HG03565 (cell line): ENCODE measurements at regions not wholly inside any gene's neighbourhood (a gene's known extent, or its start where the extent isn't known, plus 50 kb on each side); places are given as distances from the start of the nearest gene placed in this dataset.
"Not testable (repeated sequence)": the region's sequence is repeated elsewhere in the genome, so short reads cannot be mapped to it uniquely, and the experiment has no call there.

ENCODE experiments used
- ATAC-seq: cut with Tn5 transposase; IDR thresholded peaks from one replicate; pipeline ENCODE4 v1.9.1; 2021; ENCODE audit warnings: mild to moderate bottlenecking, moderate library complexity; ENCODE audit not compliant: unreplicated experiment

DNA sequence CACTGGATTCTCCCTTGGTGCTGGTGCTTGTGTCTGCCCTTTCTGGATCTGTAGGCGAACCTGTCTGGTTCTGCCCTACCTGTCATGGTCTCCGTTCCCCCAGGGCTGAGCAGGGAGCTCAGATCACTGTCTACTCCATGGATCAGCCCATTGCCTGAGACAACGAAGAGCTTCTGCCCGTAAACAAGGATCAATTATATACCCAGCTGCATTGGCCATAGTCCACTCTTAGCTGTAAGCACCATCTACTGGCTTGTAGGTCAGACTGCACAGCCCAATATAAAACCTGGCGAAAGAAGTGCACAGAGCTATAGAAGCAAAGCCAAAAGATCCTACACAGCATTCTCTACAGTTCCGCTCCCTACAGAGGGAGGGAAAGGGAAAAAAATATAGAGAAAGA, 181.5 kb upstream of the RPS23 start:
- ATAC-seq, result no peak

DNA sequence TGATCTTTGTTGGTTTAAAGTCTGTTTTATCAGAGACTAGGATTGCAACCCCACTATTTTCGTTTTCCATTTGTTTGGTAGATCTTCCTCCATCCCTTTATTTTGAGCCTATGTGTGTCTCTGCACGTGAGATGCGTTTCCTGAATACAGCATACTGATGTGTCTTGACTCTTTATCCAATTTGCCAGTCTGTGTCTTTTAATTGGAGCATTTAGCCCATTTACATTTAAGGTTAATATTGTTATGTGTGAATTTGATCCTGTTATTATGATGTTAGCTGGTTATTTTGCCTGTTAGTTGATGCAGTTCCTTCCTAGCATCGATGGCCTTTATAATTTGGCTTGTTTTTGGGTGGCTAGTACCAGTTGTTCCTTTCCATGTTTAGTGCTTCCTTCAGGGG, 177.2 kb upstream of the RPS23 start:
- not testable (repeated sequence) for ATAC-seq

- ATAC-seq, result no peak
Observed at GRCh38 chr5:82448374-82448773, 170.2 kb upstream of the RPS23 start.

DNA sequence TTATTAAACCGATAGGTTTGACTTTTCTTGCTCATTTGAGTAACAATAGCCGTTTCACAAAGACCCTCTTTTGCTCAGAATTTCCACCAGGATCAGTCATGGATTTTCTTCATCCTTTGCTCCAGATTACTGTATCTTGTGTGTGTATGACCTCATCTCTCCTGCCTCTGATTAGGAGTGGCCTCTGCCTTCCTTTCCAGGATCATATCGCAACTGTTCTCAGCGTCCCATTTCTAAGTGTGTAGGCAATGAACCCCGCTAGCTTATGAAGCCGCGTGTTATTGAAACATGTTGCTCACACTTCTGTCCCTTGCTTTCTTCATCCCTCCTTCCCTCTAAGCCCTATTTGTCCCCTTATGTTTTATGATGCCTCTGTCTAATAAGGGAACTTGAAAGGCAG, 169.8 kb upstream of the RPS23 start:
- no peak for ATAC-seq

DNA sequence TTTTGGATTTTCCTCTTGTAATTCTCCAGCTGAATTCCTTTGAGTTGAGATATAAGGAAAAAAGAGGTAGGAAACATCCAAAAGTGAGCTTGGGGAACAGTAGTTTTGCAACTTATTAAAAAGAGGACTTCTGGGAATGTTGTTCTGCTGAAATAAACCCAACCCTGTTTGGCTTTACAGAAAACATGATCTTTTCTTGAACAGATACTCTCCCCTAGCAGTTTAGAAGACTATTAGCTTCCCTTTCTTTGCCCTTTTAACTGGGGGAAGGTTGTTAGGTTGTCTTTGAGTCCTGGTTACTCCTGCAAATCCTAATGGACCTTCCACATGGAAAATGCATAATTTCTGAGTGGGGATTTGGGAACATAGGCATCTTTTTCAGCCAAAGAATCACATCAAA, 168.7 kb upstream of the RPS23 start:
- ATAC-seq, result no peak

DNA sequence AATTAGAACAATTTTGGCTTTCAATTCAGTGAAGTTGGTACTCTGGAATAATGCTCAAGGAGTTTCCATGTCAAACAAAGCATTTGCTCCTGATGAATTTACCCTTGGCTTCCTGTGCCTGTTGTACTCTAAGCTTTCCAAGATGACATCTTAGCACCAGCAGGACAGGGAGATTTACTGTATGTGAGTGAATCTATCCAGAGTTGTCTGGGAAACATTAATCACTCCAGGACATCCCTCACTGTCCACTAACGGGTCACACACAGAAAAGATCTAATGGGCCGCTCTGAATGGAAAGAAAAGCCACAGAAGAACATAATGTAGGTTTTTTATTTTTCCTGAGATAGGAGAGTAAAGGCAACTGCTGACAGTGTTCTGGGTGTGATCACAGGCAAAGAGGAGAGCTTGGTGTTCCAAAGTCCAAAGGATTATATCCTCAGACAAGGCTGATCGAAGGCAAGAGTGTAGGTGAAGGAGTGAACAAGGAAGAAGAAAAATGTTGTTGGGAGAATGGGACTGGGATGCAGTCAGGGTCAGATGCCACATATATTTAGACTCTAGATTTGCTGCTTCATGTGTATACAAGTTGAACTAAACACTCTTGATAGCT, 167.7 kb upstream of the RPS23 start:
- ATAC-seq, result no peak

GRCh38 chr5:82439750-82440445, 161.7 kb upstream of the RPS23 start:
- ATAC-seq, result no peak

DNA sequence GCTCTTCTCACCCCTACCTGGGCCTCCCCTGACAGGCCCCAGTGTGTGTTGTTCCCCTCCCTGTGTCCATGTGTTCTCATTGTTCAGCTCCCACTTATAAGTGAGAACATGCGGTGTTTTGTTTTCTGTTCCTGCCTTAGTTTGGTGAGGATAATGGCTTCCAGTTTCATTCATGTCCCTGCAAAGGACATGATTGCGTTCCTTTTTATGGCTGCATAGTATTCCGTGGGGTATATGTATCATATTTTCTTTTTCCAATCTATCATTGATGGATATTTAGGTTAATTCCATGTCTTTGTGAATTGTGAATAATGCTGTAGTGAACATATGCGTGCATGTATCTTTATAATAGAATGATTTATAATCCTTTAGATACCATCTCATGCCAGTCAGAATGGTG, 159.4 kb upstream of the RPS23 start:
- ATAC-seq, result not testable (repeated sequence)

GRCh38 chr5:82436291-82436690, 158.1 kb upstream of the RPS23 start:
- no peak for ATAC-seq

DNA sequence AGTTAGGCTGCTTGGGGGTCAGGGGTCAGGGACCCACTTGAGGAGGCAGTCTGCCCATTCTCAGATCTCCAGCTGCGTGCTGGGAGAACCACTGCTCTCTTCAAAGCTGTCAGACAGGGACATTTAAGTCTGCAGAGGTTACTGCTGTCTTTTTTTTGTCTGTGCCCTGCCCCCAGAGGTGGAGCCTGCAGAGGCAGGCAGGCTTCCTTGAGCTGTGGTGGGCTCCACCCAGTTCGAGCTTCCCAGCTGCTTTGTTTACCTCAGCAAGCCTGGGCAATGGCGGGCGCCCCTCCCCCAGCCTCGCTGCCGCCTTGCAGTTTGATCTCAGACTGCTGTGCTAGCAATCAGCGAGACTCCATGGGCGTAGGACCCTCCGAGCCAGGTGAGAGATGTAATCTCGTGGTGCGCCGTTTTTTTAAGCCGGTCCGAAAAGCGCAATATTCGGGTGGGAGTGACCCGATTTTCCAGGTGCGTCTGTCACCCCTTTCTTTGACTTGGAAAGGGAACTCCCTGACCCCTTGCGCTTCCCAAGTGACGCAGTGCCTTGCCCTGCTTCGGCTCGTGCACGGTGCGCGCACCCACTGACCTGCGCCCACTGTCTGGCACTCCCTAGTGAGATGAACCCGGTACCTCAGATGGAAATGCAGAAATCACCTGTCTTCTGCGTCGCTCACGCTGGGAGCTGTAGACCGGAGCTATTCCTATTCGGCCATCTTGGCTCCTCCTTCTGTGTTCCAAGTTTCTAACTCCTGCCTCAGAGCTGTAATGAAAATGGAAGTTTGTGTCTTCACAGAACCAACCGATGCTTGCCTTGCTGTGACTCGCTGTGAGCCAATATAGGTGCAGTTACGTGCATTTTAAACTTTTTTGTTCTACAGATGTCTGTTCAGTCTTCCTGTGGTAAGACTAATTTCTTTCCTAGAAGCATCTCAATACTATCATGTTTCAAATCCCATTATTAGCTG, 156.8 kb upstream of the RPS23 start:
- ATAC-seq, result not testable (repeated sequence)

DNA sequence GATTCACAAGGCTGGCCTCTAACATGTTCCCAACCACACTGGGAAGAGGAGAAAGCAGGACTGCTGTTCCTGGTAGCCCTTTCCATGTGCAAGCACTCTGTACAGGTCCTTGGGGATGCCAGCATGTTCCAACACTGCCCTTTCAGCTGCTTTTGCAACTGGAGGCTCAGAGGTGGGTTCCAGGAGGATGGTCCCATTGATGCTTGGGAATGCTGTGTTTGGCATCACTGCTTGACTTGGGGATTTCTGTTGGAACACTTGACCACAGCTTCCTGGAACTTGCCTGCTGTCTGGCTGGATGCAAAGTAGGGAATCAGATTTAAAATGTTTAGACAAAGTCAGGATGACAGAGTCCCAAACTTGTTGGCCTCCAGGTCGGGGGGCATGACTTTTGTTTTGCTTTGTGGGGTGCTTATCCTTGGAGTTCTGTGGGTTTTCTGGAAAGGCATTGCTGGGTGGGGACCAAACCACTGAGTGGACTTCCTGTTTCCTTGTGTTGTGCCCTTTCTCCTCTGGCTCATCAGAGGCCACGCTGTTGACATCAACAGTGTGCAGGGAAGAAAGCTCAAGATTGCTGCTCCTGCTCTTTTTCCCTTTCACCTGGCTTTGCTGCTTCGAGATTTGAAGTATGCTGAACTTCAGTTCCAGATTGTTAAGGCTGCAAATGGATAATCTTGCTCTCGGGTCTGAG, 148.5 kb upstream of the RPS23 start:
- ATAC-seq, result no peak

DNA sequence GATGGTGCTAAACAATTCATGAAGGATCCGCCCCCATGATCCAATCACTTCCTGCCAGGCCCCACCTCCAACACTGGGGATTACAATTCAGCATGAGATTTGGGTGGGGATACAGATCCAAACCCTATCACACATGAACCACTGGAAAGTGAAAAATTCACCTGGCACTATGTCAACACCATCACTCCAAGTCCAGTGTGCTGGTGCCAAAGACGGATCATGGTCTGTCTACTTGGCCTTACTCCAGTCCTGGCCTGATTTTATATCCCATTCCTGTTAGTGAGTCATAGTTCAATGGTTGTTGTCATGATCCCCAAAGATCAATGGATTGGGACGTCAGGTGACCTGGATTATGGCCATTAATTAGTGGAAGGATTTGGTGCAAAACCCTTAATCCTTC, 147.4 kb upstream of the RPS23 start:
- no peak for ATAC-seq

DNA sequence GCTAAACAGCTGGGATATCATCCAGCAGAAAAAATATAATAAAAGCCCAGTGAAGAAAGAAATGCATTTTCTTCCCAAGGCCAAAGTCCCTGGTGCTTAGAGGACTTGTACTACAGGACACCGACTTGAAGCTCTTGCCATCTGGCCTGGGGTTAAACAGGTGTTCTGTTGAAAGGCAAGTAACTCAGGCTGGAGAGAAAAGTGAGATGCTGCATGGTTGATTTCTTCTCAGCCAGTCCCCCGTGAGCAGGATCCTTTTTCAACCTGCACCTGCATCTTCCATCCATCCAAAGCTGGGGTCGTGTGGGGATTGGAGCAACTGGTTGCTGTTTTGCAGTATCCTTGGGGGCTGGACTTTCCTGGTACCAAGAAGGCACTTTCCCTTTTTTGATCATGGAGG, 146.1 kb upstream of the RPS23 start:
- no peak for ATAC-seq

- ATAC-seq, result no peak
Observed at GRCh38 chr5:82422751-82423181, 144.6 kb upstream of the RPS23 start.

GRCh38 chr5:82422001-82422740, 144.0 kb upstream of the RPS23 start:
- no peak for ATAC-seq

GRCh38 chr5:82421119-82421518, 143.0 kb upstream of the RPS23 start:
- no peak for ATAC-seq

DNA sequence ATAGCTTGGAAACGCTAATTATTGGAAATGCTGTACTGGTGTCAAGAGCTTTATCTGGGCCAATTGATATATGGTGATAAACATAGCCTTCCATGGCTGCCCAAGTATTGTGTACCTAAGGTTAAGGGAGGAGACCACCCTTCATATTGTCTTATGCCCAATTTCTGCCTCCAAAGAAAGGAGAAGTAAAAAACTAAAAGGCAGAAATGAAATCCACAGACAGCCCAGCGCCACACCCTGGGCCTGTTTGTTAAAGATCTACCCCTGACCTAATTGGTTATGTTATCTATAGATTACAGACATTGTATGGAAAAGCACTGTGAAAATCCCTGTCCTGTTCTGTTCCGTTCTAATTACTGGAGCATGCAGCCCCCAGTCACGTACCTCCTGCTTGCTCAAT, 142.4 kb upstream of the RPS23 start:
- not testable (repeated sequence) for ATAC-seq

DNA sequence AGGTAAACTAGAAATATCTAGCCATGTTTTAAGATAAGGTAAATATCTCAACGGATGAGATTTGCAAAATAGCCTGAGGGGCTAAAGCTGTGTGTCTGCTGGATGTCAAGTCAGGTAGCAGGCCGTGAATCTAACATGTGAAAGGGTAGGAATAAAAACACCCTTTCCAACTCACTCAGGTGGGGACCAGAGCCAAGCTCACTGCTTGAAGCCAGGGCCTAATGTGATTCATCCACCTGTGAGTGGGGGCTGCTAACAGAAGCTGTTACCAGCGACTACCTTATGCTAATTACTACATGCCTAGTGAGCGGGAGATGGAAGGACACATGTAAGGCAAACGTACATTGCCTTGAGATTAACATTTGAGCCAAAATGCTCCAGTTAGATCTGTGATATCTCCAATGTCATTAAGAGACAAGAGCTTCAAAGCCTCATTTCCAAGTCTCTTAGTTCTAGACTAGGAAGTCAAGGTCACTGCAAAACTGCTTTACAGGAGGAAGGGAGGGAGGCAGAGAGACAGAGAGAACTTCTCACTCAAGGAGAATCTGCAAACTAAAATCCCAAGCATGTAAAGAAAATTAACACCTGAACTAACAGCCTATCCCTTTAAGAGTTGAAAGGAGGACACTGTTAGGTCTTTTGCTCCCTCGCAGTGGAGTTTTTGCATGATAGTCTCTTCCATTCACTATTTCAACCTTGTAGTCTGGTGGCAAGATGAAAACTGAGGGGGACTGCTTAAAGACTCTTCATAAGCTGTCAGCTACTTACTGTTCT, 141.6 kb upstream of the RPS23 start:
- no peak for ATAC-seq

- no peak for ATAC-seq
Observed at GRCh38 chr5:82418608-82418950, 140.4 kb upstream of the RPS23 start.
